GM12865 (cell line): ENCODE measurements at regions not wholly inside any gene's neighbourhood (a gene's known extent, or its start where the extent isn't known, plus 50 kb on each side); places are given as distances from the start of the nearest gene placed in this dataset.

Experiments used
- DNase-seq: peaks from one replicate; pipeline ENCODE4 v3.0.0; 2010; ENCODE audit warnings: low read depth
- H3K4me3 ChIP-seq: 2 replicates; pipeline ENCODE4 v1.5.1; 2011; ENCODE audit warnings: mild to moderate bottlenecking, low read depth, low read length, control low read depth
- CTCF ChIP-seq: IDR thresholded peaks from 2 replicates; pipeline ENCODE4 v1.5.1; 2011; ENCODE audit warnings: low read length, control low read depth, low read depth, inconsistent platforms; ENCODE audit not compliant: insufficient read depth; ENCODE audit errors: missing control alignments

GRCh38 chr2:147696426-147696825 is 148.4 kb upstream of the ACVR2A start:
- no peak for DNase-seq
- H3K4me3 ChIP-seq = no peak overlapping the region
- TF ChIP-seq CTCF = no peak

- no peak for TF ChIP-seq CTCF
- peak; percentile 79 for DNase-seq
- H3K4me3 ChIP-seq = no peak overlapping the region
Measured at GRCh38 chr2:147689220-147689909, 155.5 kb upstream of the ACVR2A start.

GRCh38 chr2:147688242-147688641 is 156.6 kb upstream of the ACVR2A start:
- no peak for TF ChIP-seq CTCF
- no peak for DNase-seq

GRCh38 chr2:147686365-147686764 is 158.5 kb upstream of the ACVR2A start:
- H3K4me3 ChIP-seq = no peak overlapping the region
- no peak for TF ChIP-seq CTCF
- no peak for DNase-seq

More at GRCh38 chr2:147688242-147688641, 156.6 kb upstream of the ACVR2A start:
- no peak overlapping the region for H3K4me3 ChIP-seq

- DNase-seq = no peak
- no peak overlapping the region for H3K4me3 ChIP-seq
- no peak for TF ChIP-seq CTCF
Measured at GRCh38 chr2:147684903-147685302, 159.9 kb upstream of the ACVR2A start.

- no peak overlapping the region for H3K4me3 ChIP-seq
- TF ChIP-seq CTCF = no peak
- no peak for DNase-seq
Measured at GRCh38 chr2:147683380-147683779, 161.4 kb upstream of the ACVR2A start.

- no peak for TF ChIP-seq CTCF
- no peak for DNase-seq
- H3K4me3 ChIP-seq = no peak overlapping the region
Measured at GRCh38 chr2:147681093-147681492, 163.7 kb upstream of the ACVR2A start.
